Adrenal gland (tissue), 9 donors: ENCODE measurements at regions not wholly inside any gene's neighbourhood (a gene's known extent, or its start where the extent isn't known, plus 50 kb on each side); places are given as distances from the start of the nearest gene placed in this dataset.

ENCODE experiments used
- DNase-seq, 7 donors: peaks; one replicate each; pipeline ENCODE4 v3.0.0-alpha.2; 2019 to 2020
- H3K27ac ChIP-seq, 5 donors: fragments of 200-600 bp; sonication (generic) in 4 of 5; 1 replicate in 3 of 5; 2 replicates in 2 of 5; pipeline versions ENCODE4 v1.5.1 to v1.8.0; 2016 to 2020; ENCODE audit warnings: mild to moderate bottlenecking in 1 of 5
- H3K27me3 ChIP-seq: fragments of 200-600 bp; 2 replicates; pipeline ENCODE4 v1.8.0; 2021
- H3K36me3 ChIP-seq, 2 donors: fragments of 200-600 bp; replicated peaks in 1 of 2; 1 replicate in 1 of 2; 2 replicates in 1 of 2; pipeline versions ENCODE4 v1.5.1 to v1.8.0; 2018 to 2022
- H3K4me1 ChIP-seq, 2 donors: fragments of 200-600 bp; replicated peaks in 1 of 2; 1 replicate in 1 of 2; 2 replicates in 1 of 2; pipeline versions ENCODE4 v1.5.1 to v1.8.0; 2018 to 2021
- H3K4me3 ChIP-seq, 4 donors: fragments of 200-600 bp; sonication (generic) in 3 of 4; one replicate each; pipeline ENCODE4 v1.5.1; 2016 to 2018
- H3K9me3 ChIP-seq, 3 donors: fragments of 200-600 bp; sonication (generic) in 1 of 3; replicated peaks in 1 of 3; 1 replicate in 2 of 3; 2 replicates in 1 of 3; pipeline versions ENCODE4 v1.5.1 to v1.8.0; 2016 to 2021
- POLR2A ChIP-seq, 2 donors: fragments of 450-650 bp; IDR thresholded peaks; one replicate each; pipeline ENCODE4 v1.6.1; 2017; ENCODE audit warnings: antibody characterized with exemption in 2 of 2, mild to moderate bottlenecking in 2 of 2, moderate library complexity in 1 of 2
- WGBS, 4 donors: extraction: QIAGEN DNeasy Blood & Tissue Kit in 2 of 4; methylation state at CpG; one replicate each; pipeline versions ENCODE4 v1.1.5 to v1.1.7; 2013 to 2017; 5-methylcytosine and 5-hydroxymethylcytosine counted together
- intact Hi-C, 2 donors: fragments of 100-400 bp; cut with DNase I; formaldehyde crosslinking; loops; one replicate each; pipeline versions ENCODE4 v1.14.1 to v1.15.0; 2022 to 2023
- TF ChIP-seq, protein P1 (sequence below), 6 experiments: fragments of 450-650 bp in 4 of 6; fragments of 200-600 bp in 2 of 6; sonication (generic) in 1 of 6; IDR thresholded peaks; 1 replicate in 5 of 6; 2 replicates in 1 of 6; pipeline versions ENCODE4 v1.5.1 to v1.8.0; 2016 to 2021; ENCODE audit warnings: antibody characterized with exemption in 6 of 6, mild to moderate bottlenecking in 2 of 6, moderate library complexity in 1 of 6
- donor health status: healthy with polysubstance abuse.
- donor health status: Bipolar disorder and iron deficiency.
- donor health status: DM: yes; HTN: yes; CAD: no.
- donor health status: DM: no; HTN: no; CAD: no.
- donor health status: DM: no; HTN: no; CAD: no.

- Histone ChIP-seq H3K36me3 (no peaks in the 10 kb centered on the region), H3K9me3 (no peaks in the 10 kb centered on the region), H3K27ac (no peak overlapping the region), H3K4me3 (no peak overlapping the region), H3K4me1 (no peaks in the 10 kb centered on the region), H3K27me3 (peaks cover 3% of the 10 kb centered on the region)
- no peak for DNase-seq
- TF ChIP-seq, protein P1, sequence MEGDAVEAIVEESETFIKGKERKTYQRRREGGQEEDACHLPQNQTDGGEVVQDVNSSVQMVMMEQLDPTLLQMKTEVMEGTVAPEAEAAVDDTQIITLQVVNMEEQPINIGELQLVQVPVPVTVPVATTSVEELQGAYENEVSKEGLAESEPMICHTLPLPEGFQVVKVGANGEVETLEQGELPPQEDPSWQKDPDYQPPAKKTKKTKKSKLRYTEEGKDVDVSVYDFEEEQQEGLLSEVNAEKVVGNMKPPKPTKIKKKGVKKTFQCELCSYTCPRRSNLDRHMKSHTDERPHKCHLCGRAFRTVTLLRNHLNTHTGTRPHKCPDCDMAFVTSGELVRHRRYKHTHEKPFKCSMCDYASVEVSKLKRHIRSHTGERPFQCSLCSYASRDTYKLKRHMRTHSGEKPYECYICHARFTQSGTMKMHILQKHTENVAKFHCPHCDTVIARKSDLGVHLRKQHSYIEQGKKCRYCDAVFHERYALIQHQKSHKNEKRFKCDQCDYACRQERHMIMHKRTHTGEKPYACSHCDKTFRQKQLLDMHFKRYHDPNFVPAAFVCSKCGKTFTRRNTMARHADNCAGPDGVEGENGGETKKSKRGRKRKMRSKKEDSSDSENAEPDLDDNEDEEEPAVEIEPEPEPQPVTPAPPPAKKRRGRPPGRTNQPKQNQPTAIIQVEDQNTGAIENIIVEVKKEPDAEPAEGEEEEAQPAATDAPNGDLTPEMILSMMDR (IDR thresholded peaks at IDR 0.05), result no peak
- TF ChIP-seq POLR2A (IDR thresholded peaks at IDR 0.05), result no peak
- 74 to 85% (median 81%) methylated on average over 8 to 9 of the region's 9 CpGs for WGBS, 4 donors
- intact Hi-C loops, result no loop called here
These were observed 85.6 kb downstream of the TTLL2 start for GRCh38 chr6:167410462-167410861.

DNA sequence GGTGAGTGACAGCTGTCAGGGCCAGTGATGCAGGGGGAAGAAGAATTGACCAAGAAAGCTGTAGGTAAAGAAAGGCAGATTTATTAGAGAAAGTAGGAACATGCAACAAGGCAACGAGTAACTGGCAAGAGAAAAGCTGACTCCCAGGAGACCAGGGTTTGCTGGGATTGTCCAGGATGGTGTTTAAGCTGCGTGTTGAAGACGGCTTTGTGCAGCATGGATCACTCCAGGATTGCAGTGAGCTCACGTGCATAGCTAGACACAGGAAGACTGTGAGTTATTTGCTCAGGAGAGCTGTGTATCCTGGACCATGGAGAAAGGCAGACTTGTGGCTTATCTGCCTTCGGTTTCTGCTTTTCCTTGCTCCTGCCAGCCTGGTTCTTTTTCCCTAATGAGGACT lies 87.6 kb downstream of the TTLL2 start:
- H3K36me3 ChIP-seq, result no peaks in the 10 kb centered on the region
- no peak for TF ChIP-seq POLR2A (IDR thresholded peaks at IDR 0.05)
- TF ChIP-seq, protein P1 (IDR thresholded peaks at IDR 0.05), result no peak
- H3K9me3 ChIP-seq, result no peaks in the 10 kb centered on the region
- no peak overlapping the region for H3K27ac ChIP-seq
- no peak for DNase-seq
- intact Hi-C loops, result no loop called here
- H3K27me3 ChIP-seq, result peaks cover 3% of the 10 kb centered on the region
- no peak overlapping the region for H3K4me3 ChIP-seq
- WGBS, 4 donors, result 59 to 65% (median 62%) methylated on average over 5 of the region's 5 CpGs
- H3K4me1 ChIP-seq, result no peaks in the 10 kb centered on the region

DNA sequence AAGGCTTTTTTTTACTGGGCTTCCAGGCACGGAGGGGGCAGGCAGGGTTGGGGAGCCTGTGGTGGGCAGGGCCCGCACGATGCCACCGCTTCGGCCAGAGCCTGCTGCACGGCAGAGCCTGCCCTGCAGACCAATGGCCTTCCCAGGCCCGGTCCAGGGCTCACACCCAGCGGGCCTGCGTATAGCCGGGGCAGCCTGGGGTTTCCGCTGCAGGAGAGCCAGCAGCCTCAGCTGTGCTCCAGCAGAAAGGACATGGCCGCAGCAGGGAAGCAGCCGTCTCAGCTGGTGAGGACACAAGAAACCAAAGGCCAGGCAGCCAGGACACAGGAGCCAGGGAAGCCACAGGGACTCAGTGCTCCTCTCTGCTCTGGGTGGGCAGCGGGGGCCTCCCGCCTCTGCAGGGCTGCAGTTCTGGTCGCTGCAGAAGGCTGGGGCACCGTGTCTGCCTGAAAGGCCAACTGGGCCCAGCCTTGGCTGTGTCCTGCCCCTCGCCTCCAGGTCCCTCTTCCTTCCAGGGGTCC lies 90.6 kb downstream of the TTLL2 start:
- Histone ChIP-seq H3K4me1 (no peaks in the 10 kb centered on the region), H3K36me3 (no peaks in the 10 kb centered on the region), H3K27ac (no peak overlapping the region), H3K27me3 (peaks cover 3% of the 10 kb centered on the region), H3K9me3 (no peaks in the 10 kb centered on the region), H3K4me3 (no peak overlapping the region)
- TF ChIP-seq POLR2A (IDR thresholded peaks at IDR 0.05), result no peak
- TF ChIP-seq, protein P1 (IDR thresholded peaks at IDR 0.05), result no peak
- WGBS, 4 donors, result 77 to 88% (median 84%) methylated on average over 6 to 18 of the region's 18 CpGs
- intact Hi-C loops, result no loop called here
- DNase-seq, result no peak

DNA sequence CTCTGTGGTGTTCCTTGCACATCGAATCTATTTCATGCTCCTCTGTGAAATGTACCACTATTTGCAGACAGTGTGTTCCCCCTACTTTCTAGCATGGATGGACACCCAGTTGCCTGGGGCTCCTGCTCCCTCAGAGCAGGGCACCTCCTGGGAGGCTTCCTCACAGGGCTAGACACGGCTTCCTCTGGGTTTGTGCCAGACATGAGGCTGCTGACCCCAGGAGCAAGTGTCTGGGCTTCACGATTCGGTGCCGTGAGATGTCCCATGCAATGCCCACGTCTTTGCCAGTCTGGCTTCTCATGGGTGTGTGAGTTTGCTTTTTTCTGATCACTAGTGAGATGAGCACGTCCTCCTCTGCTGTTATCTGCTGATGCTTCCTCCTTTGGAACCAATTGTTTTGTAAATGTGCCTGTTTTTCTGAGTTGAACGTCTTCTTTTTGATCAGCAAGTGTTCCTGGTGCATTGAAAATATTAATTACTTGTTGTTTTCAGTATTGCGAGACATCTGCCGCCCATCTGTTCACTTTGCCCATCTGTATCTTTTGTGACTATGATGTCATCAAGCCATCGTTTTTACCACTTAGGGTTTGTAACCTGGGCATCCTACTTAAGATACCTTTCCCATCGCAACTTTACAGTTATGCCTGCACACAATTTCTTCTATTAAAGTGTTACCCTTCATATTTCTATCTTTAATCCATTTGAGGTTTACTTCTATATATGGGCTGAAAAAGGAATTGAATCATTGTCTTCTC lies 92.0 kb downstream of the TTLL2 start:
- Histone ChIP-seq H3K27me3 (no peaks in the 10 kb centered on the region), H3K36me3 (no peaks in the 10 kb centered on the region), H3K4me1 (no peaks in the 10 kb centered on the region), H3K27ac (no peak overlapping the region), H3K4me3 (no peak overlapping the region), H3K9me3 (no peaks in the 10 kb centered on the region)
- intact Hi-C loops, result no loop called here
- TF ChIP-seq, protein P1 (IDR thresholded peaks at IDR 0.05), result no peak
- no peak for TF ChIP-seq POLR2A (IDR thresholded peaks at IDR 0.05)
- DNase-seq, result no peak
- WGBS, 4 donors, result 68 to 80% (median 76%) methylated on average over 9 to 12 of the region's 12 CpGs
